ENCODE measurements at regions not wholly inside any gene's neighbourhood (a gene's known extent, or its start where the extent isn't known, plus 50 kb on each side); places are given as distances from the start of the nearest gene placed in this dataset.

GRCh38 chr12:67534681-67535080 lies 113.9 kb upstream of the DYRK2 start:
- DNase-seq (ENCODE audit: low read depth): peak; percentile 95
- TF ChIP-seq CTCF (conservative IDR thresholded peaks at IDR 0.05; ENCODE audit: low read length): no peak
- H3K4me3 ChIP-seq (ENCODE audit: low read length): no peak overlapping the region

GRCh38 chr12:67535176-67535575 lies 113.4 kb upstream of the DYRK2 start:
- no peak for DNase-seq (ENCODE audit: low read depth)
- no peak overlapping the region for H3K4me3 ChIP-seq (ENCODE audit: low read length)
- no peak for TF ChIP-seq CTCF (conservative IDR thresholded peaks at IDR 0.05; ENCODE audit: low read length)

DNA sequence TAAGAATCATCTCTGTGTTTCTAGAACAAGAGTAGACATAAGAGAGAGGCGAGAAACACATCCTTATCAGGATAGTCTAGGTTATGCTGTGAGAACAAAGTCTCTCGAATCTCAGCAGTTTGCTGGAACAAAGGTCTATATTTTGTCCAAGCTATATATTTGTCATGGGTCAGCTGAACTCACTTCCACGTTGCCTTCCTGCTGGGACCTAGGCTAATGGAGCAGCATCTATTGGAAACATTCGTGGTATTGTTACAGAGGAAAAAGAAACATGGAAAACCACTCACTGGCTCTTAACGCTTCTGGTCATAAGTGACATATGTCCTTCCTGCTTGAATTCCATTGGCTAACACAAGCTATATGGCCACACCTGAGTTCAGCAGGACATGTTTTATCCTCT lies 112.6 kb upstream of the DYRK2 start:
- DNase-seq (ENCODE audit: low read depth): no peak
- H3K4me3 ChIP-seq (ENCODE audit: low read length): no peak overlapping the region
- TF ChIP-seq CTCF (conservative IDR thresholded peaks at IDR 0.05; ENCODE audit: low read length): no peak

DNA sequence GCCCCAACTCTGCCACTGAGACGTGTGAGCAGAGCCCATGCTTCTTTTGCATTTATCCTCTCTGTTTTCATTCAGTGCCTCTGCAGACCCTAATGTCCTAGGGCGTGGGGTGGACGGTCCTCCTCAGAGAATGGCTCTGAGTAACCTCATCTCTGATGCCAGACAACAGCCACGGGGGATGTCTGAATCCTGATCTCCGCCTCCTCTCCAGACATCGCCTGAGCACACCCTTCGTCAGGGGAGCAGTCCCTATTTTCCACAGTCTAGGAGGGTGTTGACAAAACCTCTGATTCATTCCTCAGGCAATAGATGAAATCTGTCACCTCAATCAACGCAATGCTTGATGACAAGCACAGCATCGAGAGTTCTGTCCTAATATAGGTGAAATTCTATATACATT lies 109.2 kb upstream of the DYRK2 start:
- H3K4me3 ChIP-seq (ENCODE audit: low read length): no peak overlapping the region
- no peak for DNase-seq (ENCODE audit: low read depth)
- TF ChIP-seq CTCF (conservative IDR thresholded peaks at IDR 0.05; ENCODE audit: low read length): no peak

- DNase-seq (ENCODE audit: low read depth): peak; percentile 38
- TF ChIP-seq CTCF (conservative IDR thresholded peaks at IDR 0.05; ENCODE audit: low read length): no peak
- no peak overlapping the region for H3K4me3 ChIP-seq (ENCODE audit: low read length)
Measured at GRCh38 chr12:67539946-67540345, 108.6 kb upstream of the DYRK2 start.

DNA sequence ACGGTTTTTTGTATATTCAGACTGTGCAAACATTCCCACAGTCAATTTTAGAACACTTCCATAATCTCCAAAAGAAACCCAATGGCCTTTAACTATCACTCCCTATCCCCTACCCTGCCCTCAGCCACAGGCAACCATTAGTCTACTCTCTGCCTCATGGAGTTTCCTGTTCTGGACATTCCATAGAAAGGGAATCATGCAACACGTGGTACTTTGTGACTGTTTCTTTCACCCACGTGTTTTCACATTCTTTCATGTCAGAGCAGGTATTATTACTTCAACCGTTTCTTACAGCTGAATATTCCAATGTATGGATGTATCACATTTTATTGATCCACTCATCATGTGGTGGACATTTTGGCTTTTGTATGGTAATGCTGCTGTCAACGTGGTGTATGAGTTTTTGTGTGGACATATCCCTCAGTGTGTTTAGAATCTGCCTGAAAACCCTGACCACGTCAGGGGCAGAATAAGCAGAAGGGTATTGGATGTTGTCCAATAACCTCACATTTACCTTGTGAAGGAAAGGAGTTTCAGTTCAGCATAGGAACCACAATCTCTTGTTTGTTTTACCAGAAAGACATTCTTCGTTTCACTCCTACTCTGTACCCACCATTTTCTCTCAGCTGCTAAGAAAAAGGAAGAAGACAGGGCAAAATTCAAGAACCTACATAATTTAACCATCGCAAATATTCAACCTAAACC lies 107.5 kb upstream of the DYRK2 start:
- DNase-seq (ENCODE audit: low read depth): no peak
- no peak for TF ChIP-seq CTCF (conservative IDR thresholded peaks at IDR 0.05; ENCODE audit: low read length)
- no peak overlapping the region for H3K4me3 ChIP-seq (ENCODE audit: low read length)

- no peak overlapping the region for H3K4me3 ChIP-seq (ENCODE audit: low read length)
- no peak for DNase-seq (ENCODE audit: low read depth)
- no peak for TF ChIP-seq CTCF (conservative IDR thresholded peaks at IDR 0.05; ENCODE audit: low read length)
Measured at GRCh38 chr12:67541625-67541991, 106.9 kb upstream of the DYRK2 start.

Data from AG10803 (cell line).